ENCODE measurements at regions not wholly inside any gene's neighbourhood (a gene's known extent, or its start where the extent isn't known, plus 50 kb on each side); places are given as distances from the start of the nearest gene placed in this dataset.

DNA sequence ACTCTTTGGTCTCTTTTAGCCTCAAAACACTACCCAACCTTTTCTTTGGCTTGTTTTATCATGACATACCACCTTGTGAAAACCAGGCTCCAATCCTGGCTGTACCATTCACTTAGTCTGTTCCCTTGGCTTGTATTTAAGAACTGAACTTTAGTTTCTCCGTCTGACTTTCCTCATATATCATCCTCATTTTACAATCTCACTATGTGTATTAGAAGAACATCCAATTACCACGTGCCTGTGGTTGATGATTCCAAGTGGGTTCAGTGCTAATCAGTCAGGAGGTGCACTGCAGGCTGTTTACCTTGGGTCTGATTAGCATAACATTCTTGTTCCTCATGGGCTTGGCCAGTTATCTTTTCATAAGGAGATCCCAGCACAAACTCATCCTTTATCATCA, 144.8 kb upstream of the KLF14 start:
- H3K36me3 Mint-ChIP-seq, result peaks cover 20% of the 10 kb centered on the region
- no peak for ATAC-seq (ENCODE audit: low read depth)
- DNase-seq (ENCODE audit: low spot score in 2 of 2), result no peak
- H3K9me3 Mint-ChIP-seq, result no peaks in the 10 kb centered on the region
- no peak overlapping the region for H3K4me3 Mint-ChIP-seq
- peaks cover 11% of the 10 kb centered on the region for H3K4me1 Mint-ChIP-seq
- H3K27me3 Mint-ChIP-seq, result no peaks in the 10 kb centered on the region
- H3K27ac Mint-ChIP-seq, result peak overlapping the region; percentile 8

- Mint-ChIP-seq H3K27me3 (no peaks in the 10 kb centered on the region), H3K4me1 (peaks cover 8% of the 10 kb centered on the region), H3K9me3 (no peaks in the 10 kb centered on the region), H3K27ac (peak overlapping the region; percentile 8), H3K4me3 (no peak overlapping the region), H3K36me3 (peaks cover 17% of the 10 kb centered on the region)
- ATAC-seq (ENCODE audit: low read depth) (no peak), DNase-seq (ENCODE audit: low spot score in 2 of 2) (no peak)
These were observed 145.2 kb upstream of the KLF14 start for GRCh38 chr7:130879191-130879590.

DNA sequence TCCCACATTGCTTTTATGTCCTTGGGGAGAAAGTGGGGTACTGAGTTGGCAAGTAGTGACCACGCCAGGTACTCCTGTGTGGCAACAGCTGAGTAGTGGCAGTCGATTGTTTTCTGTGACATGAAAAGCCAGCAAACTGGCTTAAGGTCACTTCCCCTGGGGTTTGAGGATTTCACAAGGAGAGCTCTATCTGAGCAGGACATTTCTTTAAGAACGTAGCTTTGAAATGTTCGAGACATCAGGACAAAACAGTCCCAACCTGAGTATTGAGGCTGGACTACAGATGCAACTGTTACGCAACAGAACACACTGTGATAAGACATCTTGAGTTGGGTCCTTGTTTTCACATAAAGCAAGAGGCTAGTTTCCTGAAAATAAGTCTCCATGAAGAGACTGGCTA, 146.7 kb upstream of the KLF14 start:
- H3K36me3 Mint-ChIP-seq, result peaks cover 18% of the 10 kb centered on the region
- H3K27me3 Mint-ChIP-seq, result no peaks in the 10 kb centered on the region
- H3K4me1 Mint-ChIP-seq, result peaks cover 2% of the 10 kb centered on the region
- DNase-seq (ENCODE audit: low spot score in 2 of 2) (no peak), ATAC-seq (ENCODE audit: low read depth) (no peak)
- no peak overlapping the region for H3K4me3 Mint-ChIP-seq
- H3K9me3 Mint-ChIP-seq, result no peaks in the 10 kb centered on the region
- no peak overlapping the region for H3K27ac Mint-ChIP-seq

DNA sequence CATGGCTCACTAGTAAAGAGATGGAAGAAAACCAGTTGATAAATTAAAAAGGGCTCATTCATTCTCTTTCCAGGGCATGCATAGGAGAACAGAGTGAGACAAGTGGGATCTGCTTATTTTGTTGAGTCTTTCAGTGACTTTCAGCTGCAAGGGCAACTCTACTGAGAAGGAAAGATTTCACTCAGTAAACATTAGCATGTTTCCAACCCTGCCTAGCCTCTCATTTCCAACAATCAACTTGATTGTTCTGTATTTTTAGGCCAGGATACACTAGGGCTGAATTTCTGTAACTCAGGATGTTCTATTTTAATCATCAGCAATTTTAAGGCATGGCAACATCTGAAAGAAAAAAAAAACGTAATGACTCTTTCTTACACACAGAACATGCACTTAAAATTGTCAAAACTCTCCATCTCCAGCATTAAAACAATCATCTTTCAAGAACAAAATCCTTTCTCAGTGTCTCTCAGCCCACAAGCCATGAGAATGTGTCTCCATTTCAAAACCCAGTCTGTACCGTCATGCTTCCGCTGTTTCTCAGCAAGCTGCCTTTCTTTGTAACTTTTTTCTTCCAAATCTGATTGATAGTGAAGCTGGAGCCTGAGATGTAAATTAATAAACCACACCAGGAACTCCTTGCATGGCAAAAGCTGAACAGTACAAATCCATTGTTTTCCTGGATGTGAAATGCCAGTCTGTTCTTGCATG, 147.2 kb upstream of the KLF14 start:
- no peaks in the 10 kb centered on the region for H3K27me3 Mint-ChIP-seq
- H3K4me3 Mint-ChIP-seq, result no peak overlapping the region
- H3K36me3 Mint-ChIP-seq, result peaks cover 18% of the 10 kb centered on the region
- no peaks in the 10 kb centered on the region for H3K9me3 Mint-ChIP-seq
- peaks cover 2% of the 10 kb centered on the region for H3K4me1 Mint-ChIP-seq
- ATAC-seq (ENCODE audit: low read depth) (no peak), DNase-seq (ENCODE audit: low spot score in 2 of 2) (no peak)
- peak overlapping the region; percentile 6 for H3K27ac Mint-ChIP-seq

- Mint-ChIP-seq H3K27ac (peak overlapping the region; percentile 6), H3K4me1 (no peaks in the 10 kb centered on the region), H3K27me3 (no peaks in the 10 kb centered on the region), H3K4me3 (no peak overlapping the region), H3K36me3 (peaks cover 16% of the 10 kb centered on the region), H3K9me3 (no peaks in the 10 kb centered on the region)
- DNase-seq (ENCODE audit: low spot score in 2 of 2), result no peak
- no peak for ATAC-seq (ENCODE audit: low read depth)
These were observed 147.8 kb upstream of the KLF14 start for GRCh38 chr7:130881799-130882141.

DNA sequence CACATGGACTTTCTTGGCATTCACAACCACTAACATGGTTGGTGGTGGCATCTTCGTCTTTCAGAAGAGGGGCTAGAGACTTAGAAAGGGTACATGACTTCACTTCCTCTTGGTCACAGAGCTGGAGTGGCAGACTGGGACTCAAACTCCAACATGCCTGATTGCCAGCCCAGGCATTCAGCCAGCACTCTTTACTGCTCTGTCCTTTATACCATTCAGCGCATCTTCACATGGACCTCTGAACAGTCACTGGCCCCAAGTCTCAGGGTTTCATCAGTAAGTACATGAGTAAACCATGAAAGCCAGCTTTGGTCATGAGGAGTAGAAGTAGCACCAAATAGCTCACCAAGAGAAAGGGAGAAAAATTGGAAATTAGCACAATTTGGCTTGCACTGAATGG, 148.4 kb upstream of the KLF14 start:
- peaks cover 16% of the 10 kb centered on the region for H3K36me3 Mint-ChIP-seq
- H3K4me1 Mint-ChIP-seq, result no peaks in the 10 kb centered on the region
- no peaks in the 10 kb centered on the region for H3K9me3 Mint-ChIP-seq
- no peaks in the 10 kb centered on the region for H3K27me3 Mint-ChIP-seq
- H3K27ac Mint-ChIP-seq, result peak overlapping the region; percentile 6
- ATAC-seq (ENCODE audit: low read depth), result no peak
- no peak overlapping the region for H3K4me3 Mint-ChIP-seq
- DNase-seq (ENCODE audit: low spot score in 2 of 2), result no peak

GRCh38 chr7:130883928-130884327, 149.9 kb upstream of the KLF14 start:
- H3K4me1 Mint-ChIP-seq, result peaks cover 5% of the 10 kb centered on the region
- H3K27me3 Mint-ChIP-seq, result no peaks in the 10 kb centered on the region
- no peak for ATAC-seq (ENCODE audit: low read depth)
- no peak overlapping the region for H3K4me3 Mint-ChIP-seq
- peaks cover 20% of the 10 kb centered on the region for H3K36me3 Mint-ChIP-seq
- no peaks in the 10 kb centered on the region for H3K9me3 Mint-ChIP-seq
- no peak for DNase-seq (ENCODE audit: low spot score in 2 of 2)
- H3K27ac Mint-ChIP-seq, result no peak overlapping the region

- Mint-ChIP-seq H3K9me3 (no peaks in the 10 kb centered on the region), H3K27me3 (no peaks in the 10 kb centered on the region), H3K4me3 (no peak overlapping the region), H3K36me3 (peaks cover 18% of the 10 kb centered on the region), H3K27ac (peak overlapping the region; percentile 41), H3K4me1 (peaks cover 5% of the 10 kb centered on the region)
- DNase-seq (ENCODE audit: low spot score in 2 of 2) (no peak), ATAC-seq (ENCODE audit: low read depth) (no peak)
These were observed 150.7 kb upstream of the KLF14 start for GRCh38 chr7:130884437-130885417.

DNA sequence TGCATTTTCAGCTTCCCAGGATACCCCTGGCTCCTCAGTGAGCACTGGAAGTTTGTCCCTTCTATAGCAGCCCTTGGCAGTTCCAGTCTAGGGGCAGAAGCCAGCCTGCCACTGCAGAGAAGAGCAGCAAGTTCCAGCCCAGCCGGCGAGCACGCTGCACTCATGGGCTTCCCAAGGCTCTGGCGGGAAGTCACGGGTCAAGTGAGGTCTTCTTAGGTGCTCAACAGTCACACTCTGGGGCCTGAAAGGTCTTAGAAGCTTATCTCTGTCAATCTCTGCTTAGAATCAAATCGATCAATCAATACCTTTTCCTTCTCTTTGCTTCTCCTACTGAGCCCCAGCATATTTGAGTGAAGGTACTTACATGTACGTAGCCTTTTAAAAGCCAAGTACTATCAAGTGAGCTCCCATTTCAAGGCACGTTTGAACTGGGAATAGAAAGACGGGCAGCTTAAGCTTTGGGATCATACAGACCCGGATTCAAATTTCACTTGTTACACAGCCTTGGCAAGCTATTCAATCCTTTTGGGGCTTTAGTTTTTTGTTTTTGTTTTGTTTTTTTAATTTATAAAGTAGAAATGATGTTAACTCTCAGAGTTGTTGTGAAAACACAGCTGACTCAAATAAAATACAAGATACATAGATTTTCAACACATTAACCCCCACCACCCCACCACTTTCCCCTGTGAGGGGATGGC, 152.6 kb upstream of the KLF14 start:
- no peak overlapping the region for H3K4me3 Mint-ChIP-seq
- peak overlapping the region; percentile 75 for H3K27ac Mint-ChIP-seq
- no peaks in the 10 kb centered on the region for H3K9me3 Mint-ChIP-seq
- DNase-seq (ENCODE audit: low spot score in 2 of 2), result no peak
- H3K4me1 Mint-ChIP-seq, result peaks cover 5% of the 10 kb centered on the region
- peaks cover 21% of the 10 kb centered on the region for H3K36me3 Mint-ChIP-seq
- no peaks in the 10 kb centered on the region for H3K27me3 Mint-ChIP-seq
- no peak for ATAC-seq (ENCODE audit: low read depth)

DNA sequence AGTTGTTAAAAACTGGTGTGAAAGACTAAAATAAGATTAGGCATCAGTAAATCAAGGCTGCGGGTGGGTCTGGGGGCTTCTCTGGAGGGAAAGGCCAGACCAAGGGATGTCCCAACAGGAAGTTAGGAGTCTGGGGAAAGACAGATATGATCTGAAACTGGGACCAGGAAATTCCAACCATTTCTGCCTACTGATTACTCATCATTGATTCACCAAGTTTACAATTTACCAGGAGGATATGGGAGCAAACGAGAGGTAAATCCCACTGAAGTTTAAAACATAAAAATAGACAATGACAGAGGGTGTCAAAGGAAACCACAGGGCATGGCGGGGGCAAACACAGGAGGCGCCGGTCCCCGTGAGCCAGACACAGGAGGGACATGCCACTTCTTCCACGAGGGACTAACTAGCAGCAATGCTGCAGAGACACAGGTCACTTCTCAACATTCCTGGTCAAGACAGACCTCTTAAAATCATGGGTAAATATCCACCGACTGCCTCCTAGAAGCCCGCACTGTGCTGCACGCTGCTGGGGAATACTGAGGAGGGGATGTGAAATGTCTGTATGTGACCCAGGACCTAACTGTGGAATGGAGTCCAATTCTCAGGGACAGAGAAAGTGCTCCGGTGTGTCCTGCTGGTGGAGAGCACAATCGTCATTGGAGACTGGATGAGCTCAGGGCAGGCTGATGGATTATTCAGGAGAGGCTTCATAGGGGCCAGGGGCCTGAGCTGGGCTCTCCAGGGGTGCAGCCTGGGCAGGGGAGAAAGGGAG, 153.4 kb upstream of the KLF14 start:
- ATAC-seq (ENCODE audit: low read depth) (no peak), DNase-seq (ENCODE audit: low spot score in 2 of 2) (no peak)
- Mint-ChIP-seq H3K4me1 (peaks cover 5% of the 10 kb centered on the region), H3K27me3 (no peaks in the 10 kb centered on the region), H3K36me3 (peaks cover 22% of the 10 kb centered on the region), H3K9me3 (no peaks in the 10 kb centered on the region), H3K27ac (peak overlapping the region; percentile 75), H3K4me3 (no peak overlapping the region)

DNA sequence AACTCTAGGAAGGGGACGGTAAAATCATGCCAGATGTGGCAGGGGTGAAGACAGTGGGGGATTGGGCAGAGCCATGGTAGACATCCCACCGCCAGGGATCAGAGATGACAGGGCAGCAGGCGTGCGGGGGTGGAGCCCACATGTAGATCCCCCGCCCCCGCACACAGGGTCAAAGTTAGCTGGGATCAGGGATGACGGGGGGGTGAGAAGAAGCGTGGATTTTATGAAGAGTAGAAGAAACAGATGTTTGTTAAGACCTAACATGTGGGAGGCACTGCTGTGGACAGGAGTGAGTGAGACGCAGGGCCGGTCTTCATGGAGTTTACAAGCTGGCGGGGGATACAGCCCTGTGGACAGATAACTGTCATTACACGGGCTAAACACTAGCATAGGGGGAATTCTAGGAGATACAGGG, 154.0 kb upstream of the KLF14 start:
- H3K4me1 Mint-ChIP-seq, result peaks cover 5% of the 10 kb centered on the region
- H3K9me3 Mint-ChIP-seq, result no peaks in the 10 kb centered on the region
- no peak overlapping the region for H3K4me3 Mint-ChIP-seq
- peaks cover 23% of the 10 kb centered on the region for H3K36me3 Mint-ChIP-seq
- peak overlapping the region; percentile 75 for H3K27ac Mint-ChIP-seq
- no peaks in the 10 kb centered on the region for H3K27me3 Mint-ChIP-seq
- ATAC-seq (ENCODE audit: low read depth) (no peak), DNase-seq (ENCODE audit: low spot score in 2 of 2) (no peak)

DNA sequence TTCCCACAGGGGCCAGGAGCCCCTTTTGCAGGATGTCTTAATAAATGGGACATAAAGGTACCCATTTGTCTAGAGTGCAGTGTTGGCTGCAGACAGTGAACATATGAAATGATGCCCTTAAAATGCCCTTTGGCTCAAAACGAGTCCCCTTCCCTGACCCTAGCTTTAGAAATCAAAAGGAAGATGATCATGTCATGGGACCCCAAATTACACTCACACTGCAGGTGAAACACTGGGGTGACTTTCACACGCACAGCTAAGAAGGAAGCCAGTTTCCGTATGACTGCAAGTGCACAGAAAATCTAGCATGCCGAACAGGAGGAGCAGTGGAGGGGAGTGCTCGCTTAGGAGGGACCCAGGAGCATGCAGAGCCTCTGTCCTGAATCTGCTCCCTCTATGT, 154.5 kb upstream of the KLF14 start:
- peaks cover 23% of the 10 kb centered on the region for H3K36me3 Mint-ChIP-seq

GRCh38 chr7:130890176-130891020, 156.4 kb upstream of the KLF14 start:
- H3K27me3 Mint-ChIP-seq, result no peaks in the 10 kb centered on the region
- no peak overlapping the region for H3K4me3 Mint-ChIP-seq
- peaks cover 24% of the 10 kb centered on the region for H3K36me3 Mint-ChIP-seq
- no peaks in the 10 kb centered on the region for H3K9me3 Mint-ChIP-seq
- no peak for DNase-seq (ENCODE audit: low spot score in 2 of 2)
- peak overlapping the region; percentile 58 for H3K27ac Mint-ChIP-seq
- ATAC-seq (ENCODE audit: low read depth), result no peak
- H3K4me1 Mint-ChIP-seq, result peaks cover 17% of the 10 kb centered on the region

More for the DNA sequence above, 154.5 kb upstream of the KLF14 start:
- Mint-ChIP-seq H3K4me3 (no peak overlapping the region), H3K27ac (no peak overlapping the region), H3K27me3 (no peaks in the 10 kb centered on the region), H3K4me1 (peaks cover 5% of the 10 kb centered on the region), H3K9me3 (no peaks in the 10 kb centered on the region)
- ATAC-seq (ENCODE audit: low read depth), result no peak
- DNase-seq (ENCODE audit: low spot score in 2 of 2), result no peak

Data from memory B cell (primary cell).